Loucy (cell line): ENCODE measurements at regions not wholly inside any gene's neighbourhood (a gene's known extent, or its start where the extent isn't known, plus 50 kb on each side); places are given as distances from the start of the nearest gene placed in this dataset.

Experiments used
- H2AFZ ChIP-seq: fragments of 200-600 bp; sonication (generic); 2 replicates; pipeline ENCODE4 v1.6.0; 2016; ENCODE audit warnings: antibody characterized with exemption, mild to moderate bottlenecking, low read length, moderate library complexity
- H3F3A ChIP-seq: fragments of 200-600 bp; 2 replicates; pipeline ENCODE4 v1.6.0; 2016; ENCODE audit warnings: antibody characterized with exemption, low read depth, mild to moderate bottlenecking
- H3K27me3 ChIP-seq: fragments of 200-600 bp; sonication (generic); 2 replicates; pipeline ENCODE4 v1.6.1; 2014; ENCODE audit warnings: low read length, mild to moderate bottlenecking; ENCODE audit not compliant: insufficient read depth, poor library complexity, severe bottlenecking
- H3K36me3 ChIP-seq: fragments of 200-600 bp; sonication (generic); 2 replicates; pipeline ENCODE4 v1.6.1; 2016; ENCODE audit warnings: low read length; ENCODE audit not compliant: insufficient read depth
- H3K4me1 ChIP-seq: fragments of 200-600 bp; sonication (generic); 2 replicates; pipeline ENCODE4 v1.5.1; 2014; ENCODE audit warnings: low read length, mild to moderate bottlenecking; ENCODE audit not compliant: insufficient read depth, poor library complexity, severe bottlenecking
- H3K4me2 ChIP-seq: fragments of 200-600 bp; sonication (generic); 2 replicates; pipeline ENCODE4 v1.6.0; 2014; ENCODE audit warnings: antibody characterized with exemption, low read length, low read depth, mild to moderate bottlenecking; ENCODE audit not compliant: poor library complexity, severe bottlenecking
- H3K4me3 ChIP-seq: fragments of 200-600 bp; sonication (generic); 2 replicates; pipeline ENCODE4 v1.5.1; 2014; ENCODE audit warnings: low read length, mild to moderate bottlenecking, mixed read lengths; ENCODE audit not compliant: poor library complexity, severe bottlenecking
- H3K79me2 ChIP-seq: fragments of 200-600 bp; sonication (generic); 2 replicates; pipeline ENCODE4 v1.6.1; 2014; ENCODE audit warnings: low read length; ENCODE audit not compliant: insufficient read depth
- H3K9ac ChIP-seq: fragments of 200-600 bp; sonication (generic); 2 replicates; pipeline ENCODE4 v1.6.0; 2014; ENCODE audit warnings: mild to moderate bottlenecking, low read depth, low read length, moderate library complexity; ENCODE audit not compliant: poor library complexity, severe bottlenecking
- H3K9me2 ChIP-seq: fragments of 200-600 bp; sonication (generic); replicated peaks from 2 replicates; pipeline ENCODE4 v1.6.1; 2016; ENCODE audit warnings: low read depth, low read length, mixed read lengths
- H3K9me3 ChIP-seq: fragments of 200-600 bp; sonication (generic); 2 replicates; pipeline ENCODE4 v1.6.1; 2014; ENCODE audit warnings: mild to moderate bottlenecking, antibody characterized with exemption, low read length, low read depth; ENCODE audit not compliant: insufficient read depth
- H4K20me1 ChIP-seq: fragments of 200-600 bp; sonication (generic); 2 replicates; pipeline ENCODE4 v1.6.0; 2014; ENCODE audit warnings: antibody characterized with exemption, low read length, mild to moderate bottlenecking; ENCODE audit not compliant: insufficient read depth, poor library complexity, severe bottlenecking
- CTCF ChIP-seq: fragments of 200-600 bp; sonication (generic); conservative IDR thresholded peaks from 2 replicates; pipeline ENCODE4 v1.5.1; 2014; ENCODE audit warnings: mild to moderate bottlenecking, antibody characterized with exemption, low read length
- EZH2phosphoT487 ChIP-seq: fragments of 200-600 bp; IDR thresholded peaks from 2 replicates; pipeline ENCODE4 v1.6.1; 2018; ENCODE audit warnings: antibody characterized with exemption, mild to moderate bottlenecking, moderate library complexity, borderline replicate concordance

- Histone ChIP-seq H2AFZ (no peak overlapping the region), H3K4me1 (no peaks in the 10 kb centered on the region)
Observed at GRCh38 chr7:12882710-12883109, 195.3 kb downstream of the ARL4A start.

GRCh38 chr7:12884033-12884432, 196.6 kb downstream of the ARL4A start:
- no peak overlapping the region for H3K4me2 ChIP-seq
- H2AFZ ChIP-seq, result no peak overlapping the region
- H3K27me3 ChIP-seq, result no peaks in the 10 kb centered on the region
- no peak overlapping the region for H3K9ac ChIP-seq
- no peaks in the 10 kb centered on the region for H3K9me3 ChIP-seq
- no peaks in the 10 kb centered on the region for H3K79me2 ChIP-seq
- no peaks in the 10 kb centered on the region for H4K20me1 ChIP-seq
- no peaks in the 10 kb centered on the region for H3F3A ChIP-seq
- no peaks in the 10 kb centered on the region for H3K36me3 ChIP-seq
- H3K4me1 ChIP-seq, result no peaks in the 10 kb centered on the region
- TF ChIP-seq EZH2phosphoT487, result no peak
- no peak for TF ChIP-seq CTCF
- no peaks in the 10 kb centered on the region for H3K9me2 ChIP-seq
- H3K4me3 ChIP-seq, result no peak overlapping the region

More at GRCh38 chr7:12882710-12883109, 195.3 kb downstream of the ARL4A start:
- no peaks in the 10 kb centered on the region for H3K79me2 ChIP-seq
- no peaks in the 10 kb centered on the region for H3K36me3 ChIP-seq
- no peaks in the 10 kb centered on the region for H4K20me1 ChIP-seq
- no peaks in the 10 kb centered on the region for H3K27me3 ChIP-seq
- no peaks in the 10 kb centered on the region for H3K9me2 ChIP-seq
- no peak for TF ChIP-seq EZH2phosphoT487
- TF ChIP-seq CTCF, result no peak
- no peak overlapping the region for H3K4me3 ChIP-seq
- no peak overlapping the region for H3K9ac ChIP-seq
- H3K9me3 ChIP-seq, result no peaks in the 10 kb centered on the region
- no peaks in the 10 kb centered on the region for H3F3A ChIP-seq
- H3K4me2 ChIP-seq, result no peak overlapping the region

DNA sequence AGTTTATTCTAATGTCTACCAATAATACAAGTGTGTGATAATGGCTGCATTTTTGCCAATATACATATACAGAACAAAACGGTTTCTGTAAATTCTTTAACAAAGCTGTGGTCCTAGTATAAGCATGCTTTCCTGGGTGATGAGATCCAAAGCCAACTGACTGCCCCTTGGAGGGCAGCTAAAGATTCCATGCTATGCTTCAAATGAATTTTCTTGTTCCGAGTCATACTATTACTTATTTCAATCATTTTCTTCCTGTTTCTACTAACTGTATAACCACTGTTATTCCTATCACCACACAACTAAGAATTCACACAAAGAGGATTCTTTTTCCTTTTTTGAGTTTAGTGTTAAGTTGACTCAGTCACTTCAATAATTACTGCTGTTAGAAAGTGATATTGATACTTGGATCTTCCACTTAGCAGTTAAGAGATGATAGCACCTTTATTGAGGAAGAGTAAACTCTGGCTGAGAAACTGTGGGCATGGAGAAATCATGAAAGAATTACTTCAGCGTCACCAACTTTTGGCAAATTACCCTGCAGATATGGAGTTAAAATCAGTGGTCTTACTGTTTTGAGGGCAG, 197.5 kb downstream of the ARL4A start:
- TF ChIP-seq EZH2phosphoT487 (no peak), CTCF (no peak)
- H3K4me2 ChIP-seq, result no peak overlapping the region

More for the DNA sequence above, 197.5 kb downstream of the ARL4A start:
- Histone ChIP-seq H2AFZ (no peak overlapping the region), H3K9ac (no peak overlapping the region), H3K4me1 (no peaks in the 10 kb centered on the region), H3K9me3 (no peaks in the 10 kb centered on the region), H3K79me2 (no peaks in the 10 kb centered on the region), H3K36me3 (no peaks in the 10 kb centered on the region), H3K27me3 (no peaks in the 10 kb centered on the region), H3K4me3 (no peak overlapping the region), H3K9me2 (no peaks in the 10 kb centered on the region), H3F3A (no peaks in the 10 kb centered on the region), H4K20me1 (no peaks in the 10 kb centered on the region)
